H1 (cell line): ENCODE measurements at regions not wholly inside any gene's neighbourhood (a gene's known extent, or its start where the extent isn't known, plus 50 kb on each side); places are given as distances from the start of the nearest gene placed in this dataset.

Experiments
- CTCF ChIA-PET: fragments of 300-600 bp; sonication (Branson Sonifier 250); formaldehyde crosslinking; loops from one replicate; lab custom pipeline; 2021; ENCODE audit not compliant: partially characterized antibody; lab: Charles Lee
- POLR2A ChIA-PET: fragments of 300-600 bp; sonication (Branson Sonifier 250); formaldehyde crosslinking; loops from one replicate; lab custom pipeline; 2021; ENCODE audit warnings: inconsistent platforms; ENCODE audit not compliant: partially characterized antibody; lab: Charles Lee
- DNase-seq, 2 experiments: peaks; one replicate each; pipeline versions ENCODE4 v3.0.0 to v3.0.0-alpha.2; 2010 to 2022; ENCODE audit warnings: low spot score in 2 of 2, low read depth in 1 of 2, mixed read lengths in 1 of 2
- FAIRE-seq: peaks from 2 replicates; lab custom pipeline; 2011; peaks lifted over from hg19 to GRCh38; lab: Jason Lieb, UNC
- H2AFZ ChIP-seq: 2 replicates; pipeline ENCODE4 v1.8.1; 2012; ENCODE audit warnings: low read length, inconsistent platforms
- H2AK5ac ChIP-seq: 2 replicates; pipeline ENCODE4 v1.6.1; 2013; ENCODE audit warnings: low read depth, low read length
- H2BK120ac ChIP-seq: replicated peaks from 2 replicates; pipeline ENCODE3; 2013; ENCODE audit warnings: low read depth, low read length, inconsistent platforms
- H2BK12ac ChIP-seq: 2 replicates; pipeline ENCODE4 v1.6.1; 2013; ENCODE audit warnings: low read depth, low read length
- H2BK15ac ChIP-seq: 2 replicates; pipeline ENCODE4 v1.6.1; 2013; ENCODE audit warnings: low read length
- H2BK20ac ChIP-seq: 2 replicates; pipeline ENCODE4 v1.6.1; 2013; ENCODE audit warnings: low read length
- H2BK5ac ChIP-seq: 2 replicates; pipeline ENCODE4 v1.6.1; 2013; ENCODE audit warnings: low read depth, low read length
- H3K14ac ChIP-seq: 2 replicates; pipeline ENCODE4 v1.6.1; 2013; ENCODE audit warnings: inconsistent platforms; ENCODE audit not compliant: insufficient read length
- H3K18ac ChIP-seq: 2 replicates; pipeline ENCODE4 v1.6.1; 2013; ENCODE audit warnings: low read length; ENCODE audit errors: extremely low read depth
- H3K23ac ChIP-seq: 2 replicates; pipeline ENCODE4 v1.6.1; 2013; ENCODE audit warnings: inconsistent platforms; ENCODE audit not compliant: insufficient read length
- H3K23me2 ChIP-seq: 2 replicates; pipeline ENCODE4 v1.6.1; 2013; ENCODE audit warnings: low read depth, low read length
- H3K27ac ChIP-seq: 2 replicates; pipeline ENCODE4 v1.6.1; 2011; ENCODE audit warnings: low read depth, low read length, inconsistent platforms
- H3K27me3 ChIP-seq, 4 experiments: replicated peaks in 1 of 4; 1 replicate in 1 of 4; 2 replicates in 3 of 4; pipeline versions ENCODE4 v1.6.1 to v1.8.1; 2011 to 2013; ENCODE audit warnings: low read length in 3 of 4, mild to moderate bottlenecking in 3 of 4, inconsistent platforms in 2 of 4, mixed read lengths in 2 of 4, moderate library complexity in 1 of 4; ENCODE audit not compliant: control insufficient read depth in 3 of 4, insufficient read depth in 3 of 4; ENCODE audit errors: extremely low read depth in 1 of 4
- H3K36me3 ChIP-seq, 4 experiments: 2 replicates each; pipeline versions ENCODE4 v1.6.1 to v1.8.1; 2011 to 2013; ENCODE audit warnings: mild to moderate bottlenecking in 4 of 4, low read length in 3 of 4, moderate library complexity in 2 of 4, control low read depth in 1 of 4, inconsistent platforms in 1 of 4; ENCODE audit not compliant: insufficient read depth in 4 of 4, control insufficient read depth in 2 of 4
- H3K4ac ChIP-seq: replicated peaks from 2 replicates; pipeline ENCODE3; 2013; ENCODE audit warnings: low read length, low read depth, mixed read lengths, inconsistent platforms; ENCODE audit not compliant: insufficient read length
- H3K4me1 ChIP-seq, 4 experiments: replicated peaks in 1 of 4; 1 replicate in 1 of 4; 2 replicates in 3 of 4; pipeline versions ENCODE4 v1.6.1 to v1.8.1; 2011 to 2013; ENCODE audit warnings: low read length in 3 of 4, inconsistent platforms in 2 of 4, mixed read lengths in 1 of 4; ENCODE audit not compliant: insufficient read depth in 4 of 4, control insufficient read depth in 3 of 4
- H3K4me2 ChIP-seq, 2 experiments: 2 replicates each; pipeline versions ENCODE4 v1.6.1 to v1.8.1; 2011 to 2013; ENCODE audit warnings: low read depth in 2 of 2, low read length in 2 of 2, control low read depth in 1 of 2, inconsistent platforms in 1 of 2, mild to moderate bottlenecking in 1 of 2; ENCODE audit not compliant: insufficient read depth in 1 of 2
- H3K4me3 ChIP-seq, 4 experiments: fragments of 200-600, 300-600 bp in 1 of 4; sonication (generic), shearing (Covaris generic), sonication (Bioruptor Twin) in 1 of 4; 2 replicates each; pipeline versions ENCODE4 v1.5.1 to v1.8.1; 2011 to 2016; ENCODE audit warnings: low read length in 4 of 4, low read depth in 3 of 4, control low read depth in 2 of 4, inconsistent platforms in 2 of 4, mild to moderate bottlenecking in 2 of 4, mixed read lengths in 1 of 4, moderate library complexity in 1 of 4; ENCODE audit not compliant: insufficient read depth in 2 of 4; ENCODE audit errors: extremely low read depth in 1 of 4
- H3K56ac ChIP-seq: replicated peaks from 2 replicates; pipeline ENCODE3; 2013; ENCODE audit warnings: low read depth, mild to moderate bottlenecking, mixed read lengths, low read length, inconsistent platforms; ENCODE audit not compliant: insufficient read length
- H3K79me1 ChIP-seq: 2 replicates; pipeline ENCODE4 v1.6.1; 2013; ENCODE audit warnings: low read depth, low read length, control low read depth
- H3K79me2 ChIP-seq, 2 experiments: 2 replicates each; pipeline versions ENCODE4 v1.6.1 to v1.8.1; 2012 to 2013; ENCODE audit warnings: low read length in 2 of 2, mild to moderate bottlenecking in 2 of 2, inconsistent platforms in 1 of 2; ENCODE audit not compliant: insufficient read depth in 2 of 2, control insufficient read depth in 1 of 2
- H3K9ac ChIP-seq, 4 experiments: replicated peaks in 1 of 4; 1 replicate in 1 of 4; 2 replicates in 3 of 4; pipeline versions ENCODE4 v1.6.1 to v1.8.1; 2011 to 2013; ENCODE audit warnings: low read depth in 3 of 4, low read length in 3 of 4, control low read depth in 2 of 4, mild to moderate bottlenecking in 2 of 4, moderate library complexity in 2 of 4, inconsistent platforms in 1 of 4; ENCODE audit errors: extremely low read depth in 1 of 4
- H3K9me3 ChIP-seq, 2 experiments: 2 replicates each; pipeline versions ENCODE4 v1.6.1 to v1.8.1; 2012 to 2013; ENCODE audit warnings: mild to moderate bottlenecking in 2 of 2, moderate library complexity in 2 of 2, control low read depth in 1 of 2, inconsistent platforms in 1 of 2, low read depth in 1 of 2, low read length in 1 of 2, mixed read lengths in 1 of 2; ENCODE audit not compliant: insufficient read depth in 2 of 2
- H4K20me1 ChIP-seq, 2 experiments: replicated peaks in 1 of 2; 2 replicates each; pipeline versions ENCODE3 to v1.8.1; 2011 to 2013; ENCODE audit warnings: inconsistent platforms in 2 of 2, low read length in 2 of 2, mild to moderate bottlenecking in 1 of 2; ENCODE audit not compliant: insufficient read depth in 2 of 2, control insufficient read depth in 1 of 2
- H4K5ac ChIP-seq: 2 replicates; pipeline ENCODE4 v1.6.1; 2013; ENCODE audit warnings: low read length, low read depth, mixed read lengths, inconsistent platforms; ENCODE audit not compliant: insufficient read length
- H4K8ac ChIP-seq: 2 replicates; pipeline ENCODE4 v1.8.0; 2013; ENCODE audit warnings: mild to moderate bottlenecking, moderate library complexity, low read length, inconsistent platforms; ENCODE audit not compliant: insufficient read depth; ENCODE audit errors: extremely low read depth
- H4K91ac ChIP-seq: replicated peaks from 2 replicates; pipeline ENCODE3; 2013; ENCODE audit warnings: low read length, mixed read lengths, inconsistent platforms; ENCODE audit not compliant: insufficient read length
- ASH2L ChIP-seq: fragments of 200-600, 300-600 bp; sonication (generic); IDR thresholded peaks from one replicate; pipeline ENCODE4 v1.7.1; 2017; ENCODE audit warnings: low read length
- CHD2 ChIP-seq: IDR thresholded peaks from 2 replicates; pipeline ENCODE4 v1.6.1; 2012; ENCODE audit warnings: low read length, improper control_type of control experiment
- CTCF ChIP-seq, 3 experiments: IDR thresholded peaks; 1 replicate in 2 of 3; 2 replicates in 1 of 3; pipeline versions ENCODE4 v1.5.1 to v1.6.1; 2011; ENCODE audit warnings: low read length in 3 of 3, mild to moderate bottlenecking in 3 of 3, inconsistent platforms in 2 of 3, low read depth in 1 of 3, moderate library complexity in 1 of 3; ENCODE audit not compliant: insufficient read depth in 1 of 3; ENCODE audit errors: control extremely low read depth in 1 of 3
- FOSL1 ChIP-seq: IDR thresholded peaks from 2 replicates; pipeline ENCODE4 v1.6.1; 2011; ENCODE audit warnings: mild to moderate bottlenecking, low read depth, low read length, moderate library complexity; ENCODE audit not compliant: insufficient read depth
- GTF2F1 ChIP-seq: IDR thresholded peaks from 2 replicates; pipeline ENCODE4 v1.6.1; 2012; ENCODE audit warnings: low read depth, low read length, improper control_type of control experiment, borderline replicate concordance
- NRF1 ChIP-seq: IDR thresholded peaks from 2 replicates; pipeline ENCODE4 v1.6.1; 2011; ENCODE audit warnings: mild to moderate bottlenecking, low read depth, low read length, improper control_type of control experiment
- POU5F1 ChIP-seq: IDR thresholded peaks from 2 replicates; pipeline ENCODE4 v1.6.1; 2011; ENCODE audit warnings: low read depth, mild to moderate bottlenecking, low read length, moderate library complexity
- SAP30 ChIP-seq: fragments of 300-600 bp; sonication (generic); IDR thresholded peaks from 2 replicates; pipeline ENCODE4 v1.7.1; 2012; ENCODE audit warnings: low read length, moderate library complexity, mild to moderate bottlenecking, inconsistent platforms; ENCODE audit not compliant: insufficient read depth, insufficient replicate concordance
- SIN3A ChIP-seq, 2 experiments: IDR thresholded peaks in 1 of 2; conservative IDR thresholded peaks in 1 of 2; 2 replicates each; pipeline ENCODE4 v1.6.1; 2011 to 2012; ENCODE audit warnings: low read length in 2 of 2, improper control_type of control experiment in 1 of 2, low read depth in 1 of 2, mild to moderate bottlenecking in 1 of 2
- SIRT6 ChIP-seq: IDR thresholded peaks from one replicate; pipeline ENCODE4 v1.7.1; 2012; ENCODE audit warnings: low read length, inconsistent platforms
- SUZ12 ChIP-seq: fragments of 200-600 bp; sonication (generic); IDR thresholded peaks from 2 replicates; pipeline ENCODE4 v1.6.1; 2012; ENCODE audit warnings: mild to moderate bottlenecking, inconsistent platforms, low read length, moderate library complexity, mixed read lengths
- TAF1 ChIP-seq: IDR thresholded peaks from 2 replicates; pipeline ENCODE4 v1.6.1; 2011; ENCODE audit warnings: mild to moderate bottlenecking, low read depth, low read length
- TAF7 ChIP-seq: optimal IDR thresholded peaks from 2 replicates; pipeline ENCODE3; 2011; ENCODE audit warnings: low read depth, mild to moderate bottlenecking, inconsistent platforms, low read length, moderate library complexity, borderline replicate concordance
- WGBS, 2 experiments: shearing (Covaris generic) in 1 of 2; methylation state at CpG; one replicate each; pipeline versions ENCODE4 v1.1.6 to v1.1.7; 2013 to 2015; ENCODE audit warnings: low lambda C conversion rate in 2 of 2, mixed read lengths in 2 of 2, inconsistent platforms in 1 of 2, low coverage in 1 of 2, missing lambda C conversion rate in 1 of 2; ENCODE audit not compliant: insufficient replicate concordance in 2 of 2, insufficient coverage in 1 of 2, insufficient read length in 1 of 2; ENCODE audit errors: extremely low coverage in 1 of 2, missing lambda C conversion rate in 1 of 2; 5-methylcytosine and 5-hydroxymethylcytosine counted together

GRCh38 chr5:67612961-67613360, 416.4 kb upstream of the CD180 start:
- H3K14ac ChIP-seq: no peak overlapping the region
- no peaks in the 10 kb centered on the region for H3K23me2 ChIP-seq
- H4K8ac ChIP-seq: no peak overlapping the region
- H2AFZ ChIP-seq: no peak overlapping the region
- H4K20me1 ChIP-seq: no peaks in the 10 kb centered on the region
- ChIA-PET CTCF (no interaction called here), POLR2A (no interaction called here)
- H3K56ac ChIP-seq: no peak overlapping the region
- H2BK15ac ChIP-seq: no peak overlapping the region
- no peak overlapping the region for H2BK5ac ChIP-seq
- no peaks in the 10 kb centered on the region for H3K79me2 ChIP-seq
- no peaks in the 10 kb centered on the region for H3K27me3 ChIP-seq
- no peaks in the 10 kb centered on the region for H3K79me1 ChIP-seq
- no peak overlapping the region for H3K27ac ChIP-seq
- no peak overlapping the region for H3K4ac ChIP-seq
- no peak overlapping the region for H2BK12ac ChIP-seq
- H3K9me3 ChIP-seq: no peaks in the 10 kb centered on the region
- no peak overlapping the region for H4K5ac ChIP-seq
- no peak overlapping the region for H3K18ac ChIP-seq
- no peak overlapping the region for H2AK5ac ChIP-seq
- WGBS, 2 experiments: 90% methylated on average over 4 of the region's 4 CpGs; no CpG with 5 or more reads in 1 of the 2 experiments
- H3K36me3 ChIP-seq: no peaks in the 10 kb centered on the region
- H4K91ac ChIP-seq: no peak overlapping the region
- H3K4me3 ChIP-seq: no peak overlapping the region
- H3K4me2 ChIP-seq: no peak overlapping the region
- H2BK120ac ChIP-seq: no peak overlapping the region
- DNase-seq (no peak), FAIRE-seq (no peak)
- H2BK20ac ChIP-seq: no peak overlapping the region
- H3K9ac ChIP-seq: no peak overlapping the region
- H3K4me1 ChIP-seq: no peaks in the 10 kb centered on the region
- H3K23ac ChIP-seq: no peak overlapping the region
- TF ChIP-seq SIRT6 (no peak), GTF2F1 (no peak), CHD2 (no peak), SAP30 (no peak), SUZ12 (no peak), TAF7 (no peak), SIN3A (conservative IDR thresholded peaks at IDR 0.05 in 1 of 2, IDR thresholded peaks at IDR 0.05 in 1 of 2; ENCODE audit: low read depth in 1 of 2, low read length in 2 of 2) (no peak), POU5F1 (no peak), ASH2L (no peak), CTCF (IDR thresholded peaks at IDR 0.05; ENCODE audit: control extremely low read depth in 1 of 3, insufficient read depth in 1 of 3, low read depth in 1 of 3, low read length in 3 of 3) (no peak), NRF1 (no peak), TAF1 (no peak), FOSL1 (no peak)
